DMS153 treated with DMSO at 0.1 percent for 48 hours (cell line): ENCODE measurements at regions not wholly inside any gene's neighbourhood (a gene's known extent, or its start where the extent isn't known, plus 50 kb on each side); places are given as distances from the start of the nearest gene placed in this dataset.

Source experiments
- DNase-seq: peaks from one replicate; lab custom pipeline; 2025; ENCODE audit not compliant: unreplicated experiment; lab: John Stamatoyannopoulos, UW

DNA sequence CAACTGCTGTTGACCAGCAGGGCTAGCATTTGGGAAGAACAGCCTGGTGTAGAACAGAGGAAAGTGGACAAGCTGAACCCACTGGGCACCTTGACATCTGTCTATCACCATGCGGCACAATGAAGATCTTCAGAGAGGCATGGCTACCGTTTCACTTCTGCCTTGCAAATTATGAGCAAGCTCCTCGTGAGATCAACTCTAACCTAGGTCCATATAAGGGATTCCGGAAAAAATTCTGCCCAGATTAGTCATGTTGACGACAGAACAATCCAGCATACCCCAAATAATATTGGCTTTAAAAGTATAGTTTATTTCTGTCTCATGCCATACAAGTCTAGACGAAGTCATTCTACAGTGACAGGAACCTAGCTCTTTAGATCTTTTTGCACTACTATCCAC, 91.6 kb upstream of the ATF7IP start:
- no peak for DNase-seq

- no peak for DNase-seq
Observed at GRCh38 chr12:14275111-14275510, 90.4 kb upstream of the ATF7IP start.

DNA sequence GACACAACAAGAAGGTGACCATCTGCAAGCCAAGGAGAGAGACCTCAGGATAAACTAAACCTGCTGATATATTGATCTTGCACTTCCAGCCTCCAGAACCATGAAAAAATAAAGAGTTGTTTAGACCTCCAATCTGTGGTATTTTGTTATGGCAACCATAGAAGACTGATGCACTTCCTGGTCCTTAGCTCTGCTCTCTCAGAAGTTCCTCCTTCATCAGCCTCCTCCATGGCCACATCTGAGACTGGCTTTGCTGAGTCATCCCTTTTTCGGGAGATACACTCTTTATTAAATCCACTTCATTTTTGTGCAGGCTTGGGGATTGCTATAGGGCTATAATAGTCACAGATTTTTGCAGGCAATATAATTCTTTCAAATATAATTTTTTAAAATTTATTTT, 89.6 kb upstream of the ATF7IP start:
- no peak for DNase-seq

- no peak for DNase-seq
Observed at GRCh38 chr12:14278294-14278953, 87.1 kb upstream of the ATF7IP start.

DNA sequence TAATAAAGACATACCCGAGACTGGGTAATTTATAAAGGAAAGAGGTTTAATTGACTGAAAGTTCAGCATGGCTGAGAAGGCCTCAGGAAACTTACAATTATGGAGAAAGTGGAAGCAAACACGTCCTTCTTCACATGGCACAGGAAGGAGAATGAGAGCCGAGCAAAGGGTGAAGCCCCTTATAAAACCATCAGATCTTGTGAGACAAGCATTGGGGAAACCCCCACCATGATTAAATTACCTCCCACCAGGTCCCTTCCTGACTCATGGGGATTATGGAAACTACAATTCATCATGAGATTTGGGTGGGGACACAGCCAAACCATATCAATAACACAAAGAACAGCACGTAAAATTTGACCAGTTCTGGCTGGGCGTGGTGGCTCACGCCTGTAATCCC, 85.6 kb upstream of the ATF7IP start:
- DNase-seq: no peak

DNA sequence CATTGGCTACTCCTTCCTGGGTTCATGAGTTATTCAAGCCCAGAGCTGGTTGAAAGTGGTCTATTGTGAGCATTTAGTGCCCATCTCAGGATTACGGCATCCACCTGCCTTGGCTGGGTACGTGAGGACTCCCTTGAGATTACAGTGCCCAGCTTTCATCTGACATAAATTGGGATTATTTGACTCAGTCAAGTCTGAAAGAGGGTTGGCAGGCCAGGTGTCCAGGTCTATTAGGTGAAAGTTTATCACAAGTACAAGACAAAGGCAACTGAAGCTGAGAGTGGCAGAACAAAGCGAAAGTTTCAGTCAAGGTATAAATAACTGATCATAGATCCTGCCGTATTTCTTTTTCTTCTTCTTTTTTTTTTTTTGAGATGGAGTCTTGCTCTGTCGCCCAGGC, 84.6 kb upstream of the ATF7IP start:
- no peak for DNase-seq

DNA sequence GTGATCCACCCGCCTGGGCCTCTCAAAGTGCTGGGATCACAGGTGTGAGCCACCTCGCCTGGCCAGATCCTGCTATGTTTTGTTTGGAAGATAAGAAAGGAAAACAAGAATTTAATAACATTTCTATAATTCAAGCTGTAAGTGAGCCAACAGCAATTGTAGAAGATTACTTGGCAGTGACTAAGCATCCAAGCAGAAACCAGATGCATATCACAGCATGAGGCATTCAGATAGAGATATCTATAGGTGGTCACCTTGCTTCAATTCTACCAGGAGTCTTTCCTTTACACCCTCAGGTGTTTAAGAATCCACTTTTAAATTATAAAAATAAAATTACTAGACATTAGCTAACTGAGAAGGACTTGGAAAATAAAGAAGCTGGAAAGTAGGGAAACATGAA, 83.9 kb upstream of the ATF7IP start:
- DNase-seq: no peak

- DNase-seq: peak; percentile 14
Observed at GRCh38 chr12:14283489-14284144, 81.9 kb upstream of the ATF7IP start.

DNA sequence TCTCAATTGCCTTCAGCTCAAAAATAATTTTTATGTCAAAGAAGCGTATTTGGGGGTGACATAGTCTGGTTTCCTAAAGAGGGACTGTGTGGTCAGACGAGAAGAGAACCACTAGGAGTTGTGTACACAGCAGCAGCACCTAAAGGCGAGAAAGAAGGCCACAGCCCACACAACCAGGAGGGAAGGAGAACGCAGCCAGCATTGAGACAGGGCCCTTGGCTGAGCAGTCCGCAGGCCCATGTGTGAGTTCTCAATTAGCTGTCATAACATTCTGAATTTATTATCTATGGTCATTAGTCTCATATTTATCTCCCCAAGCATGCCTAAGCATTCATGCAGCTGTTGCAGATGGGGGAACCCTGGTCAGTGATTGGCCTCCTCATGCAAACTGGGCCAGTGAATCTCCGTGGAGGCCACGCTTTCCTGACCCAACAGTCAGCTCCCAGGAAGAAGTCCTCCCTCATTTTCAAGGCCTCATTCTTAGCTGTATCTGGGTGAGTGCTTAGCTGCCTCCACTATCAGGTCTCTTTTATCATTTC, 81.2 kb upstream of the ATF7IP start:
- DNase-seq: no peak

- DNase-seq: no peak
Observed at GRCh38 chr12:14289601-14290000, 75.9 kb upstream of the ATF7IP start.

DNA sequence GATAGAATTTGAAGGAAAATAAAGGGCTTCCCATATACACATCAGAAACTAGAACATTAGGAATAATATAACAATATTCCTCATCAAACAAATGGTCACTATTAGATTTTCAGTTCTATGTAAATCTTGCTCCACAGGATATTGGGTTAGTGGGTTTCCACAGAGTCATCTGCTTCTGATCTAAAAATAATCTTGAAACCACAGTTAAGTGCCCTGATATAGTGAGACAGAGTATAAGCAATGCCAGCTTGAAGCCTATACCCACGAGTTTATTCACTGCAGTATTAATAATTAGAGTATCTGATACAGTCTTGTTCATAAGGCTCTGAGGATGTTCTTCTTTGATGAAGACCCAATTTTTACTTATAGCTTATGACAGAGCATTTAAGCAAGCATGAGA, 74.5 kb upstream of the ATF7IP start:
- DNase-seq: no peak

DNA sequence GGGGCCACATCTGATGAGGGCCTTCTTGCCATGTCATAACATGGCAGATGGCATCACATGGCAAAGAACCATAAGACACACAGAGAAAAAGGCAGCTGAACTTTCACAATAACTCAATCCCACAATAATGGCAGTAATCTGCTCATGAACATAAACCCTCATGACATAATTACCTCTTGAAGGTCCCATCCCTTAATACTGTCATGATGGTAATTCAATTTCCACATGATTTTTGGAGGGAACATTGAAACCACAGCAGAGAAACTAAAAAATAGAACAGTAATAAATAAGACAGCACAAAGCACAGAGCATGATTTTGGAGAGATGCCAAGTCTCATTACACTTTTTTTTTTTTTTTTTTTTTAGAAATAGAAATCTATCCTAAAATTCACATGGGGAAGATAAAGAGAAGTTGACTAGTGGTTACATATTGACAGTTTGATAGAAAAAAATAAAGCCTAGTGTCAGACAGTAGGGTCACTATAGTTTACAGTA, 61.8 kb upstream of the ATF7IP start:
- no peak for DNase-seq

- DNase-seq: no peak
Observed at GRCh38 chr12:14307004-14307403, 58.5 kb upstream of the ATF7IP start.

GRCh38 chr12:14308516-14308915, 57.0 kb upstream of the ATF7IP start:
- DNase-seq: no peak

GRCh38 chr12:14310866-14311265, 54.6 kb upstream of the ATF7IP start:
- DNase-seq: no peak

DNA sequence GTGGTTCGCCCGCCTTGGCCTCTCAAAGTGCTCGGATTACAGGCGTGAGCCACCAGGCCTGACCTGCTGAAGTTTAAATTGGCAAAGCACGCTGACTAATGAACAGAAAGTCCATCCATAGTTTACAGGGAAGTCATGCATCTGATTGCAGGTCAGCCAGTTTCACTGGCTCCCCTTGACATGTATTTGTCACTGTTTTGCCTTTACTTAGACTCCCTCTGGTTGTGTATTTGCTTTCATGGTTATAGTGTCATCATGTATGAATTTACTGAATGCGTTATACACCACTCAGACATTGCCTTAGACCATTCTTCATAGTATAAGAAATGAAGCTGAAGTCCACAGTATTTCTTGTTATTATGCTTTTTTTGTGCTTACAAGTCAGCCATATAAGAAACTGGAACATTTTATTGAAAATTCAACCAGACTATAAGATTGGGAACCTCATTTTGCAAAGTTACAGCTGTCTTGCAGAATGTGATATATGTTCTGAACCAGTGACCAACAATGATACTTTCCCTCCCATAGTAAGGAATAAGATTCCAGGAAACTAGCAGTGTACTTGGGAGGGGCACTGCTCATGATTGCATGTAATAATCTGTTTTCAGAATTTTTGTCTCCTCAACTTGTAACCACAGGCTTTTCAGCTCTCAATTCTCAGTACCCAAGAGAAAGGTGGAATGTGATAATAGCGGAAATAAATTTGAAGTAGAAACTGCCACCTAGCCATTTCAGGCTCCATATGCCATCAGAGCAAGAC, 51.9 kb upstream of the ATF7IP start:
- no peak for DNase-seq

DNA sequence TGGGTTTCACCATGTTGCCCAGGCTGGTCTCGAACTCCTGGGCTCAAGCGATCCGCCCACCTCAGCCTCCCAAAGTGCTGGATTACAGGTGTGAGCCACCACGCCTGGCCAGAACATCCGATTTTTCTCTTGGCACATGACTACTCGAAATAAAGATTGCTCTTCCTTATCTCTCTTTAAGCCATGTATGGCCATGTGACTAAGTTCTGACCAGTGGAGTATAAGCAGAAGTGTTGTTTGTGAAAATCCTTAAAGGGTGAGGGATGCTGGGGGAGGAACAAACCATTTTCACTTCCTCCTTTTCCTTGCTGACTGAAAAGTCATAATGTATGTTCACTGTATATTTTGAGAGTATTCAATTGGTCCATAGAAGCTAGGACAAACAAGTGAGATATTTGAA, 50.7 kb upstream of the ATF7IP start:
- DNase-seq: no peak

DNA sequence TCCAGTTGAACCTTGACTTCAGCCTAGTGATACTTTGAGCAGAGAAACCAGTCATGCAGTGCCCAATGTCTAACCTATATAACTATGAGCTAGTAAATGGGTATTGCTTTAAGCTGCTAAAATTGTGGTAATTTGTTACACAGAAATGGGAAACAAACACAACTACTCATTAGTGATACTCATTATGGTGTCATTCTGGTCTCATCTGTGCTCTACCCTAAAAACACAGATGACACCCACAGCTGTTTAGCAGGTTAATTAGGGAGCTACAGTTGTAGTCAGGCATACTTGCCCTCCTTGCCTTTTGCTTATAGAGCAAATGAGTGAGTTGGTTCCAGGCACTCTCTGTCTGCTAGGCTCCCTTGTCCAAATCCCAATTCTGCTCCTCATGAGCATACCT, 50.0 kb upstream of the ATF7IP start:
- no peak for DNase-seq
